GM23248 (cell line): ENCODE measurements at regions not wholly inside any gene's neighbourhood (a gene's known extent, or its start where the extent isn't known, plus 50 kb on each side); places are given as distances from the start of the nearest gene placed in this dataset.

Experiments used
- DNase-seq: peaks from one replicate; pipeline ENCODE4 v3.0.0-alpha.2; 2015
- H2AFZ ChIP-seq: fragments of 200-600 bp; sonication (generic); 2 replicates; pipeline ENCODE4 v1.6.1; 2016; ENCODE audit warnings: antibody characterized with exemption
- H3F3A ChIP-seq: fragments of 200-600 bp; sonication (generic); 2 replicates; pipeline ENCODE4 v1.6.1; 2016; ENCODE audit warnings: mild to moderate bottlenecking, antibody characterized with exemption, mixed run types; ENCODE audit not compliant: insufficient read depth
- H3K27ac ChIP-seq: fragments of 200-600 bp; sonication (generic); 2 replicates; pipeline ENCODE4 v1.5.1; 2016; ENCODE audit warnings: mild to moderate bottlenecking
- H3K27me3 ChIP-seq: fragments of 200-600 bp; sonication (generic); replicated peaks from 2 replicates; pipeline ENCODE4 v1.6.1; 2016; ENCODE audit warnings: mild to moderate bottlenecking; ENCODE audit not compliant: insufficient read depth
- H3K36me3 ChIP-seq: fragments of 200-600 bp; sonication (generic); 2 replicates; pipeline ENCODE4 v1.6.1; 2016; ENCODE audit warnings: low read depth, mild to moderate bottlenecking
- H3K4me1 ChIP-seq: fragments of 200-600 bp; sonication (generic); 2 replicates; pipeline ENCODE4 v1.6.1; 2016; ENCODE audit warnings: mild to moderate bottlenecking; ENCODE audit not compliant: insufficient read depth
- H3K4me2 ChIP-seq: fragments of 200-600 bp; sonication (generic); one replicate; pipeline ENCODE4 v1.6.1; 2016; ENCODE audit warnings: mild to moderate bottlenecking; ENCODE audit not compliant: unreplicated experiment
- H3K4me3 ChIP-seq: fragments of 200-600 bp; sonication (generic); 2 replicates; pipeline ENCODE4 v1.5.1; 2016; ENCODE audit warnings: mild to moderate bottlenecking
- H3K79me2 ChIP-seq: fragments of 200-600 bp; sonication (generic); 2 replicates; pipeline ENCODE4 v1.6.1; 2016; ENCODE audit warnings: mild to moderate bottlenecking; ENCODE audit not compliant: insufficient read depth
- H3K9ac ChIP-seq: fragments of 200-600 bp; sonication (generic); 2 replicates; pipeline ENCODE4 v1.6.1; 2016; ENCODE audit warnings: mild to moderate bottlenecking
- H3K9me2 ChIP-seq: fragments of 200-600 bp; sonication (generic); 2 replicates; pipeline ENCODE4 v1.6.1; 2016; ENCODE audit warnings: mixed run types, mild to moderate bottlenecking, moderate library complexity; ENCODE audit not compliant: insufficient read depth
- H3K9me3 ChIP-seq: fragments of 200-600 bp; sonication (generic); one replicate; pipeline ENCODE4 v1.6.1; 2017; ENCODE audit warnings: low read depth
- H4K20me1 ChIP-seq: fragments of 200-600 bp; sonication (generic); 2 replicates; pipeline ENCODE4 v1.6.0; 2016; ENCODE audit not compliant: insufficient read depth
- EZH2 ChIP-seq: fragments of 200-600 bp; sonication (generic); IDR thresholded peaks from 2 replicates; pipeline ENCODE4 v1.6.1; 2018; ENCODE audit warnings: antibody characterized with exemption, mild to moderate bottlenecking; ENCODE audit not compliant: insufficient read depth, poor library complexity, severe bottlenecking
- EZH2phosphoT487 ChIP-seq: fragments of 200-600 bp; sonication (generic); IDR thresholded peaks from 2 replicates; pipeline ENCODE4 v1.6.1; 2018; ENCODE audit warnings: antibody characterized with exemption, moderate library complexity, mild to moderate bottlenecking, low read depth; ENCODE audit not compliant: insufficient read depth
- WGBS, 2 experiments: methylation state at CpG; one replicate each; pipeline ENCODE4 v1.1.6; 2015 to 2017; ENCODE audit warnings: low lambda C conversion rate in 2 of 2, low coverage in 1 of 2; ENCODE audit errors: missing lambda C conversion rate in 2 of 2; 5-methylcytosine and 5-hydroxymethylcytosine counted together
- in situ Hi-C: fragments of 300-500 bp; cut with MboI; formaldehyde crosslinking; loops from 2 replicates; pipeline ENCODE4 v1.15.0; 2020

- Histone ChIP-seq H3K4me1 (peaks cover 15% of the 10 kb centered on the region), H3K4me3 (no peak overlapping the region), H3K9me2 (no peaks in the 10 kb centered on the region), H3K9ac (no peak overlapping the region), H3K27me3 (no peaks in the 10 kb centered on the region), H3K27ac (no peak overlapping the region), H3K4me2 (peak overlapping the region; percentile 19), H3K79me2 (no peaks in the 10 kb centered on the region), H3K36me3 (no peaks in the 10 kb centered on the region), H4K20me1 (no peaks in the 10 kb centered on the region), H3K9me3 (no peaks in the 10 kb centered on the region), H3F3A (no peaks in the 10 kb centered on the region), H2AFZ (no peak overlapping the region)
- in situ Hi-C loops = no loop called here
- 28 to 36% methylated on average over 2 of the region's 2 CpGs for WGBS, 2 experiments
- peak; percentile 79 for DNase-seq
- TF ChIP-seq EZH2phosphoT487 = no peak
- no peak for TF ChIP-seq EZH2
Observed at GRCh38 chr10:28111712-28112111, 112.8 kb upstream of the ODAD2 start.

DNA sequence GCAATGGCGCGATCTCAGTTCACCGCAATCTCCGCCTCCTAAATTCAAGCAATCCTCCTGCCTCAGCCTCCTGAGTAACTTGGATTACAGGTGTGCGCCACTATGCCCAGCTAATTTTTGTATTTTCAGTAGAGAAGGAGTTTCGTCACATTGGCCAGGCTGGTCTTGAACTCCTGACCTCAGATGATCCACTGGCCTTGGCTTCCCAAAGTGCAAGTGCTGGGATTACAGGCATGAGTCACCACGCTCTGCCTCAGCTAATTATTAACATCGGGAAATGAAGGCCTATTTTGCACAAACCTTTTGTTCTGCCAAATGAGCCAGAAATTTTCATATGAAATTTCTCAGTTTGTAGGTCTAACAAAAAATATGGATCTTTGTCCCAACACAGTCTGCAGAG is 106.7 kb upstream of the ODAD2 start:
- 63 to 66% methylated on average over 8 of the region's 8 CpGs for WGBS, 2 experiments
- in situ Hi-C loops = no loop called here
- Histone ChIP-seq H3K36me3 (no peaks in the 10 kb centered on the region), H3K27me3 (no peaks in the 10 kb centered on the region), H3K4me1 (no peaks in the 10 kb centered on the region), H3K4me2 (no peak overlapping the region), H3K9me2 (no peaks in the 10 kb centered on the region), H3K27ac (no peak overlapping the region), H2AFZ (no peak overlapping the region), H3K79me2 (no peaks in the 10 kb centered on the region), H3K9me3 (no peaks in the 10 kb centered on the region), H3K4me3 (no peak overlapping the region), H3K9ac (no peak overlapping the region), H4K20me1 (no peaks in the 10 kb centered on the region), H3F3A (peaks cover 4% of the 10 kb centered on the region; the same call in 1 of the 2 replicates)
- TF ChIP-seq EZH2 = no peak
- no peak for TF ChIP-seq EZH2phosphoT487
- peak; percentile 13 for DNase-seq

- Histone ChIP-seq H3K27ac (no peak overlapping the region), H3K4me1 (peaks cover 10% of the 10 kb centered on the region)
Observed at GRCh38 chr10:28097633-28098032, 98.8 kb upstream of the ODAD2 start.

GRCh38 chr10:28095791-28096378 is 97.0 kb upstream of the ODAD2 start:
- WGBS, 2 experiments = 7% methylated on average over 5 of the region's 5 CpGs
- Histone ChIP-seq H3K27ac (no peak overlapping the region), H3F3A (no peaks in the 10 kb centered on the region), H2AFZ (peak overlapping the region; percentile 93), H3K9me3 (no peaks in the 10 kb centered on the region), H3K9me2 (no peaks in the 10 kb centered on the region), H3K9ac (peak overlapping the region; percentile 43), H3K27me3 (no peaks in the 10 kb centered on the region), H3K36me3 (no peaks in the 10 kb centered on the region), H3K4me1 (peaks cover 10% of the 10 kb centered on the region), H3K4me3 (peak overlapping the region; percentile 50), H4K20me1 (no peaks in the 10 kb centered on the region), H3K79me2 (no peaks in the 10 kb centered on the region), H3K4me2 (peak overlapping the region; percentile 71)
- TF ChIP-seq EZH2phosphoT487 = no peak
- TF ChIP-seq EZH2 = no peak
- in situ Hi-C loops = no loop called here
- DNase-seq = peak; percentile 7

More at GRCh38 chr10:28097633-28098032, 98.8 kb upstream of the ODAD2 start:
- Histone ChIP-seq H3K9ac (no peak overlapping the region), H4K20me1 (no peaks in the 10 kb centered on the region), H3K9me3 (no peaks in the 10 kb centered on the region), H3K4me3 (no peak overlapping the region), H3K79me2 (no peaks in the 10 kb centered on the region), H3K36me3 (no peaks in the 10 kb centered on the region), H2AFZ (no peak overlapping the region), H3K27me3 (no peaks in the 10 kb centered on the region), H3K9me2 (no peaks in the 10 kb centered on the region), H3K4me2 (no peak overlapping the region), H3F3A (no peaks in the 10 kb centered on the region)
- 77 to 78% methylated on average over 3 of the region's 3 CpGs for WGBS, 2 experiments
- no peak for TF ChIP-seq EZH2phosphoT487
- in situ Hi-C loops = no loop called here
- DNase-seq = no peak

GRCh38 chr10:28094121-28094520 is 95.2 kb upstream of the ODAD2 start:
- no peaks in the 10 kb centered on the region for H4K20me1 ChIP-seq
- H3K36me3 ChIP-seq = no peaks in the 10 kb centered on the region
- H2AFZ ChIP-seq = no peak overlapping the region
- H3K27me3 ChIP-seq = no peaks in the 10 kb centered on the region
- no peak overlapping the region for H3K4me3 ChIP-seq
- TF ChIP-seq EZH2 = no peak
- TF ChIP-seq EZH2phosphoT487 = no peak
- no peaks in the 10 kb centered on the region for H3K9me3 ChIP-seq
- H3K9ac ChIP-seq = no peak overlapping the region
- H3K79me2 ChIP-seq = no peaks in the 10 kb centered on the region
- no peaks in the 10 kb centered on the region for H3K9me2 ChIP-seq
- H3F3A ChIP-seq = peaks cover 9% of the 10 kb centered on the region
- H3K4me2 ChIP-seq = no peak overlapping the region
- peaks cover 17% of the 10 kb centered on the region for H3K4me1 ChIP-seq
- no peak for DNase-seq
- in situ Hi-C loops = no loop called here
- 95 to 98% methylated on average over 8 of the region's 8 CpGs for WGBS, 2 experiments
- H3K27ac ChIP-seq = no peak overlapping the region
